Esophagus muscularis mucosa (tissue), 4 donors: ENCODE measurements at regions not wholly inside any gene's neighbourhood (a gene's known extent, or its start where the extent isn't known, plus 50 kb on each side); places are given as distances from the start of the nearest gene placed in this dataset.

ENCODE experiments used
- DNase-seq: peaks from one replicate; pipeline ENCODE4 v3.0.0-alpha.2; 2017; ENCODE audit errors: extremely low spot score
- H3K27ac ChIP-seq, 4 donors: fragments of 200-600 bp; sonication (generic); replicated peaks in 1 of 4; 1 replicate in 3 of 4; 2 replicates in 1 of 4; pipeline ENCODE4 v1.5.1; 2016 to 2019; ENCODE audit warnings: mild to moderate bottlenecking in 1 of 4
- H3K27me3 ChIP-seq, 4 donors: fragments of 200-600 bp; sonication (generic); one replicate each; pipeline versions ENCODE4 v1.5.1 to v1.6.0; 2016 to 2019
- H3K36me3 ChIP-seq, 4 donors: fragments of 200-600 bp; sonication (generic); one replicate each; pipeline ENCODE4 v1.5.1; 2016 to 2019
- H3K4me1 ChIP-seq, 4 donors: fragments of 200-600 bp; sonication (generic); one replicate each; pipeline ENCODE4 v1.5.1; 2016 to 2019
- H3K4me3 ChIP-seq, 4 donors: fragments of 200-600 bp; sonication (generic); 1 replicate in 2 of 4; 2 replicates in 2 of 4; pipeline ENCODE4 v1.5.1; 2016 to 2019; ENCODE audit warnings: mild to moderate bottlenecking in 4 of 4, moderate library complexity in 1 of 4
- H3K9me3 ChIP-seq, 4 donors: fragments of 200-600 bp; sonication (generic); 1 replicate in 3 of 4; 2 replicates in 1 of 4; pipeline ENCODE4 v1.5.1; 2016 to 2019
- EP300 ChIP-seq: sonication (generic); formaldehyde crosslinking; IDR thresholded peaks from one replicate; pipeline ENCODE4 v1.6.1; 2017; ENCODE audit warnings: antibody characterized with exemption
- POLR2A ChIP-seq: fragments of 450-650 bp; IDR thresholded peaks from one replicate; pipeline ENCODE4 v1.6.1; 2017; ENCODE audit warnings: antibody characterized with exemption, moderate library complexity, mild to moderate bottlenecking, low read depth
- POLR2AphosphoS5 ChIP-seq, 2 donors: sonication (generic); formaldehyde crosslinking; IDR thresholded peaks; one replicate each; pipeline ENCODE4 v1.6.1; 2017; ENCODE audit warnings: antibody characterized with exemption in 2 of 2
- WGBS: methylation state at CpG from one replicate; pipeline ENCODE4 v1.1.5; 2018; 5-methylcytosine and 5-hydroxymethylcytosine counted together
- intact Hi-C: fragments of 100-400 bp; cut with DNase I; formaldehyde crosslinking; loops from one replicate; pipeline ENCODE4 v1.15.1; 2023
- TF ChIP-seq, protein P1 (sequence below), 3 experiments: fragments of 200-600 bp in 2 of 3; fragments of 450-650 bp in 1 of 3; sonication (generic) in 2 of 3; IDR thresholded peaks; one replicate each; pipeline ENCODE4 v1.5.1; 2017 to 2019; ENCODE audit warnings: antibody characterized with exemption in 3 of 3, mild to moderate bottlenecking in 2 of 3, moderate library complexity in 1 of 3

DNA sequence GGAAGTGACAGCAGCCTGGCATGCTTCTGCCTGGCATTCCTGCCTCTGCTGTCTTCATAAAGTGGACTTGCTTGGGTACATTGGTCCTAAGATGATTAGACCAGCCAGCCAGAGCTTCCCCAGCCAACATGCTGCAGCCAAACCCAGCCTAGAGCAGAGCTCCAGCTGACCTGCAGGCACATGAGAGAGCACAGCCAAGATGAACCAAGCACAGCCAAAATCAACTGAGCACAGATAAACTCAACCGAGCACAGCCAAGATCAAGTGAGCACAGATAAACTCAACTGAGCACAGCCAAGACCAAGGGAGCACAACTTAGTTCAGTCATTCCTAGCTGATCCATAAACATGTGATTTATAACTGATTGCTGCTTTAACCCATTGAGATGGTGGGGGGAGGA is 266.5 kb downstream of the MSX2 start:
- H3K27me3 ChIP-seq, result no peaks in the 10 kb centered on the region
- peaks cover 0 to 11% (median 6%) of the 10 kb centered on the region in 4 donors for H3K4me1 ChIP-seq
- no peaks in the 10 kb centered on the region for H3K9me3 ChIP-seq
- H3K36me3 ChIP-seq, result no peaks in the 10 kb centered on the region
- intact Hi-C loops, result no loop called here
- H3K27ac ChIP-seq, result no peak overlapping the region
- no peak overlapping the region for H3K4me3 ChIP-seq
- WGBS, result 57% methylated on average over 1 of the region's 1 CpG
- TF ChIP-seq EP300 (no peak), POLR2A (no peak), POLR2AphosphoS5 (IDR thresholded peaks at IDR 0.05) (no peak)
- TF ChIP-seq, protein P1, sequence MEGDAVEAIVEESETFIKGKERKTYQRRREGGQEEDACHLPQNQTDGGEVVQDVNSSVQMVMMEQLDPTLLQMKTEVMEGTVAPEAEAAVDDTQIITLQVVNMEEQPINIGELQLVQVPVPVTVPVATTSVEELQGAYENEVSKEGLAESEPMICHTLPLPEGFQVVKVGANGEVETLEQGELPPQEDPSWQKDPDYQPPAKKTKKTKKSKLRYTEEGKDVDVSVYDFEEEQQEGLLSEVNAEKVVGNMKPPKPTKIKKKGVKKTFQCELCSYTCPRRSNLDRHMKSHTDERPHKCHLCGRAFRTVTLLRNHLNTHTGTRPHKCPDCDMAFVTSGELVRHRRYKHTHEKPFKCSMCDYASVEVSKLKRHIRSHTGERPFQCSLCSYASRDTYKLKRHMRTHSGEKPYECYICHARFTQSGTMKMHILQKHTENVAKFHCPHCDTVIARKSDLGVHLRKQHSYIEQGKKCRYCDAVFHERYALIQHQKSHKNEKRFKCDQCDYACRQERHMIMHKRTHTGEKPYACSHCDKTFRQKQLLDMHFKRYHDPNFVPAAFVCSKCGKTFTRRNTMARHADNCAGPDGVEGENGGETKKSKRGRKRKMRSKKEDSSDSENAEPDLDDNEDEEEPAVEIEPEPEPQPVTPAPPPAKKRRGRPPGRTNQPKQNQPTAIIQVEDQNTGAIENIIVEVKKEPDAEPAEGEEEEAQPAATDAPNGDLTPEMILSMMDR (IDR thresholded peaks at IDR 0.05), result no peak
- peak; percentile 75 for DNase-seq

DNA sequence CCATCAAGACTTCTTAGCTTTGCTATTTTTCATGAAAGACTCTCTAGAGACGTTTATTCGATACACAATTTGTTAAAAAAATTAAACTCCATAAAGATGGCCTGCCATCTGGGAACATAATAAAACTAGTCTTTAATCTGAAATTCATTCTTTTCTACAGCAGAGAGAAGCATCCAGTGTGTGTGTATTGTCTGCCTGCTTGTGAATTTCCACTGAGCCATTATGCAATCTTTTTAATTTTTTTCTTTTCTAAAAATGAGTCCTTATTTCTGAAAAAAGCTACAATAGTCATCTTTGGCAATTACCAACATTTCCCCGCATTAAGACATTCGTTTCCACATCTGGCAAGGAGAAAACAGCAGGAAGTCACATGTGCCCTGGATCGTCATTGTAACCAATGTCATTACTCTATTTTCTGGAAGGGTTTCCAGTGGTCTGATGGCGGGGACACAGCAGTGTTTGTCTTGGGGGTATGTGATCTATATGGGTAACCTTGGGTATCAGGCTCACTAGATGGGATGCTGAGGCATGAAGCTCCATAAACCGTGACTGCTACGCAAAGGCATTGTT is 263.1 kb downstream of the MSX2 start:
- Histone ChIP-seq H3K36me3 (no peaks in the 10 kb centered on the region), H3K9me3 (no peaks in the 10 kb centered on the region), H3K4me1 (peaks cover 0 to 11% (median 6%) of the 10 kb centered on the region in 4 donors), H3K27me3 (no peaks in the 10 kb centered on the region), H3K4me3 (no peak overlapping the region), H3K27ac (peak overlapping the region in 1 of 4 donors; percentile 37)
- intact Hi-C loops, result no loop called here
- WGBS, result 66% methylated on average over 8 of the region's 8 CpGs
- TF ChIP-seq POLR2A (no peak), POLR2AphosphoS5 (IDR thresholded peaks at IDR 0.05) (no peak), EP300 (no peak)
- TF ChIP-seq, protein P1 (IDR thresholded peaks at IDR 0.05), result no peak
- DNase-seq, result peak; percentile 60

DNA sequence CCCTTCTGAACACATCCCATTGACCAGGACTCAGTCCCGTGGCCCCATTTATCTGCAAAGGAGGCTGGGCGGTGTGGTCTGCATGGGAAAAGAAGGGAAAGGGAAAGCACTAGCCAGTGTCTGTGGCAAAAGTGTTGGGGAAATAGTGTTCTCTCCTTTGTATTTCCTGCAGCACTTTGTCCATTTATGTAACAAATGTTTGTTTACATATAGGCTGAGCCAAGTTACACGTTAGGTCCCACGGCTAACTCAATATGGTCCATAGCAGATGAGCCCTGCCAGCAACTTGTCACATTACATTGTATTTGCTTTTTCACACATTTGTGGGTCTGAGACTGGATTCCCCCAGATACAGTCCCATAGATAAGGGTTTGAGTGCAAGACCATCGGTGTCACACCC is 260.5 kb downstream of the MSX2 start:
- TF ChIP-seq, protein P1 (IDR thresholded peaks at IDR 0.05), result no peak
- TF ChIP-seq POLR2A, result no peak
- no peak for TF ChIP-seq POLR2AphosphoS5 (IDR thresholded peaks at IDR 0.05)
- no peak for TF ChIP-seq EP300
- Histone ChIP-seq H3K27ac (no peak overlapping the region), H3K36me3 (no peaks in the 10 kb centered on the region), H3K4me3 (no peak overlapping the region), H3K9me3 (no peaks in the 10 kb centered on the region), H3K4me1 (peaks cover 0 to 5% (median 0%) of the 10 kb centered on the region in 4 donors), H3K27me3 (peaks cover 0 to 3% (median 0%) of the 10 kb centered on the region in 4 donors)
- WGBS, result 78% methylated on average over 5 of the region's 5 CpGs
- no peak for DNase-seq
- intact Hi-C loops, result no loop called here

DNA sequence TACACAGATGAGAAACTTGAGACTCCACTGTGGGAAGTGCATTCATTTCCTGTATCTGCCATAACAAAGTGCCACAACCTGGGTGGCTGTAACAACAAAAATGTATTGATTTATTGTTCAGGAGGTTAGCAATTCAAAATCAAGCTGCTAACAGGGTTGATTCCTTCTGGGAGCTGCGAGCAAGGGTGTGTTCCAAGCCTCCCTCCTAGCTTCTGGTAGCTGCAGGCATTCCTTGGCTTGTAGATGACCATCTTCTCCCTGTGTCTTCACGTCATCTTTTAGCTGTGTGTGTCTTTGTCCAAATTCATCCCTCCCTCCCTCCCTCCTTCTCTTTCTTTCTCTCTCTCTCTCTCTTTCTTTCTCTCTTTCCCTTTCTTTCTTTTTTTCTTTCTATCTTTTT is 258.1 kb downstream of the MSX2 start:
- 32% methylated on average over 2 of the region's 2 CpGs for WGBS
- H3K27me3 ChIP-seq, result peaks cover 0 to 3% (median 0%) of the 10 kb centered on the region in 4 donors
- no peaks in the 10 kb centered on the region for H3K36me3 ChIP-seq
- no peak for DNase-seq
- H3K4me3 ChIP-seq, result no peak overlapping the region
- intact Hi-C loops, result no loop called here
- no peaks in the 10 kb centered on the region for H3K9me3 ChIP-seq
- no peak overlapping the region for H3K27ac ChIP-seq
- H3K4me1 ChIP-seq, result peaks cover 0 to 5% (median 0%) of the 10 kb centered on the region in 4 donors
- no peak for TF ChIP-seq POLR2A

DNA sequence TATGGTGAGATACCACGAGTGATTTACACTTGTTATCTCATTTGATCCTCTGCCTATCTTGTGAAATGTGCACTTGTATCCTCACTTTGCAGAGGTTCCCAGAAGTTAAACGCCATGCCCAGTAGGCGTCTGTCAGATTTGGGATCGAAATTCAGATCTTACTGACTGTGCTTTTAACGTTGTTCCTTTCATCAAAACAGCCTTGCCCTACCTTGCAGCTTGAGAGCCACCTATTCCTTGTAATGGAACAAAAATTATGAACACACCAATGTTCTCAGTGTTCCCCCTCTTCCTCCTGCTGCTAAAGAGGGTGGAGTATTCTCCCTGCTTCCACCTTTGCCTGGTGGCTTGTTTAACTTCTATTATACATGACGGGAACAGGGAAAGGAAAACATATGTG is 257.0 kb downstream of the MSX2 start:
- Histone ChIP-seq H3K9me3 (no peaks in the 10 kb centered on the region), H3K4me3 (no peak overlapping the region), H3K36me3 (no peaks in the 10 kb centered on the region), H3K4me1 (no peaks in the 10 kb centered on the region), H3K27ac (no peak overlapping the region), H3K27me3 (peaks cover 0 to 3% (median 0%) of the 10 kb centered on the region in 4 donors)
- intact Hi-C loops, result no loop called here
- DNase-seq, result no peak
- TF ChIP-seq POLR2AphosphoS5 (IDR thresholded peaks at IDR 0.05) (no peak), EP300 (no peak), POLR2A (no peak)
- TF ChIP-seq, protein P1 (IDR thresholded peaks at IDR 0.05), result no peak
- WGBS, result 40% methylated on average over 6 of the region's 6 CpGs
